ENCODE measurements at regions not wholly inside any gene's neighbourhood (a gene's known extent, or its start where the extent isn't known, plus 50 kb on each side); places are given as distances from the start of the nearest gene placed in this dataset.
"Not testable (repeated sequence)": the region's sequence is repeated elsewhere in the genome, so short reads cannot be mapped to it uniquely, and the experiment has no call there.

DNA sequence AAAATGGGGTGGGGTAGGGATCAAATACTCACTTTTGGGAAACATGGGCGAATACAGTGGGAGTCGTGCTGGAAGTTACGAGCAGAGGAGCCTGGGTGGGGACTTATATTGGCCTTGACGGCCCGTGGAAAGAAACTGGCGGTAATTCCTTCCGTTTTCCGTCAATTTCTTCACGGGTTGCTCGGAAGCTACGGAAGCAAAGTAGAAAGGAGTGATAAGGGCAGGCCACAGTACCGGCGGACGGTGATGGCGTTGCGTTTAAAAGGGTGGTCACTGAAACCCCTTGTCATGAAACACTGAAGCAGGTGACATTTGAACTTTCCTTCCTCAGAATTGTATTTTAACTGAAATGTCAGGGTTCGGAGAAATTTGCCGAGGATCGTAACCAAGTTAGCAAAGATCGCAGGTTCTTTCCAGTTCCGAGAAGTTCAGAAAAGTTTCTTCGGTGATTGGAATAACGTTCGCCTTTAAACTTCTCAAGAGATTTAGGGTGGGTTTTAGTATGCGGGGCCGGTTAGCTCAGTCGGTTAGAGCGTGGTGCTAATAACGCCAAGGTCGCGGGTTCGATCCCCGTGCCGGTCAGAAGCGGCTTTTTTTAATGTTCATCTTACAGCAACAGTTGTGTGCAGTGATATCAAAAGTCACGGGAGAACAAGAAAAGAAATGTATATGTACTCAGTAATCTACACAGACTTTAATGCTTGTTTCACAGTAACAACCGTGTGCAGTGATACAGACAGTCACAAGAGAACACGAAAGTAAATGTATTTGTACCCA, 482.5 kb downstream of the PRIM2 start:
- TF ChIP-seq, protein P1, sequence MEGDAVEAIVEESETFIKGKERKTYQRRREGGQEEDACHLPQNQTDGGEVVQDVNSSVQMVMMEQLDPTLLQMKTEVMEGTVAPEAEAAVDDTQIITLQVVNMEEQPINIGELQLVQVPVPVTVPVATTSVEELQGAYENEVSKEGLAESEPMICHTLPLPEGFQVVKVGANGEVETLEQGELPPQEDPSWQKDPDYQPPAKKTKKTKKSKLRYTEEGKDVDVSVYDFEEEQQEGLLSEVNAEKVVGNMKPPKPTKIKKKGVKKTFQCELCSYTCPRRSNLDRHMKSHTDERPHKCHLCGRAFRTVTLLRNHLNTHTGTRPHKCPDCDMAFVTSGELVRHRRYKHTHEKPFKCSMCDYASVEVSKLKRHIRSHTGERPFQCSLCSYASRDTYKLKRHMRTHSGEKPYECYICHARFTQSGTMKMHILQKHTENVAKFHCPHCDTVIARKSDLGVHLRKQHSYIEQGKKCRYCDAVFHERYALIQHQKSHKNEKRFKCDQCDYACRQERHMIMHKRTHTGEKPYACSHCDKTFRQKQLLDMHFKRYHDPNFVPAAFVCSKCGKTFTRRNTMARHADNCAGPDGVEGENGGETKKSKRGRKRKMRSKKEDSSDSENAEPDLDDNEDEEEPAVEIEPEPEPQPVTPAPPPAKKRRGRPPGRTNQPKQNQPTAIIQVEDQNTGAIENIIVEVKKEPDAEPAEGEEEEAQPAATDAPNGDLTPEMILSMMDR (IDR thresholded peaks at IDR 0.05 in 2 of 3, conservative IDR thresholded peaks at IDR 0.05 in 1 of 3; ENCODE audit: control insufficient read depth in 2 of 3, extremely low read depth in 1 of 3, insufficient read depth in 1 of 3, low read depth in 3 of 3, low read length in 3 of 3), result not testable (repeated sequence)
- not testable (repeated sequence) for TF ChIP-seq CHD2 (IDR thresholded peaks at IDR 0.05; ENCODE audit: borderline replicate concordance, low read depth, low read length); ZNF207 (IDR thresholded peaks at IDR 0.05; ENCODE audit: borderline replicate concordance); POLR2AphosphoS5 (IDR thresholded peaks at IDR 0.05; ENCODE audit: low read length); EZH2 (IDR thresholded peaks at IDR 0.05; ENCODE audit: borderline replicate concordance, control insufficient read depth, low read depth, low read length); RAD51 (IDR thresholded peaks at IDR 0.05); HDGF (IDR thresholded peaks at IDR 0.05)
- TF ChIP-seq, protein P2, sequence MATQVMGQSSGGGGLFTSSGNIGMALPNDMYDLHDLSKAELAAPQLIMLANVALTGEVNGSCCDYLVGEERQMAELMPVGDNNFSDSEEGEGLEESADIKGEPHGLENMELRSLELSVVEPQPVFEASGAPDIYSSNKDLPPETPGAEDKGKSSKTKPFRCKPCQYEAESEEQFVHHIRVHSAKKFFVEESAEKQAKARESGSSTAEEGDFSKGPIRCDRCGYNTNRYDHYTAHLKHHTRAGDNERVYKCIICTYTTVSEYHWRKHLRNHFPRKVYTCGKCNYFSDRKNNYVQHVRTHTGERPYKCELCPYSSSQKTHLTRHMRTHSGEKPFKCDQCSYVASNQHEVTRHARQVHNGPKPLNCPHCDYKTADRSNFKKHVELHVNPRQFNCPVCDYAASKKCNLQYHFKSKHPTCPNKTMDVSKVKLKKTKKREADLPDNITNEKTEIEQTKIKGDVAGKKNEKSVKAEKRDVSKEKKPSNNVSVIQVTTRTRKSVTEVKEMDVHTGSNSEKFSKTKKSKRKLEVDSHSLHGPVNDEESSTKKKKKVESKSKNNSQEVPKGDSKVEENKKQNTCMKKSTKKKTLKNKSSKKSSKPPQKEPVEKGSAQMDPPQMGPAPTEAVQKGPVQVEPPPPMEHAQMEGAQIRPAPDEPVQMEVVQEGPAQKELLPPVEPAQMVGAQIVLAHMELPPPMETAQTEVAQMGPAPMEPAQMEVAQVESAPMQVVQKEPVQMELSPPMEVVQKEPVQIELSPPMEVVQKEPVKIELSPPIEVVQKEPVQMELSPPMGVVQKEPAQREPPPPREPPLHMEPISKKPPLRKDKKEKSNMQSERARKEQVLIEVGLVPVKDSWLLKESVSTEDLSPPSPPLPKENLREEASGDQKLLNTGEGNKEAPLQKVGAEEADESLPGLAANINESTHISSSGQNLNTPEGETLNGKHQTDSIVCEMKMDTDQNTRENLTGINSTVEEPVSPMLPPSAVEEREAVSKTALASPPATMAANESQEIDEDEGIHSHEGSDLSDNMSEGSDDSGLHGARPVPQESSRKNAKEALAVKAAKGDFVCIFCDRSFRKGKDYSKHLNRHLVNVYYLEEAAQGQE (IDR thresholded peaks at IDR 0.05; ENCODE audit: low read depth, low read length), result not testable (repeated sequence)
